GM12891 (cell line): ENCODE measurements at regions not wholly inside any gene's neighbourhood (a gene's known extent, or its start where the extent isn't known, plus 50 kb on each side); places are given as distances from the start of the nearest gene placed in this dataset.

Experiments used
- PAX5 ChIP-seq: IDR thresholded peaks from 2 replicates; pipeline ENCODE4 v1.6.1; 2011; ENCODE audit warnings: low read length, moderate library complexity, mild to moderate bottlenecking; ENCODE audit not compliant: insufficient read depth, severe bottlenecking
- POLR2A ChIP-seq: IDR thresholded peaks from 2 replicates; pipeline ENCODE4 v1.6.1; 2011; ENCODE audit warnings: low read depth, low read length, control low read depth
- POLR2AphosphoS5 ChIP-seq: IDR thresholded peaks from 2 replicates; pipeline ENCODE4 v1.6.1; 2011; ENCODE audit warnings: low read depth, low read length, control low read depth
- SPI1 ChIP-seq: IDR thresholded peaks from 2 replicates; pipeline ENCODE4 v1.6.1; 2011; ENCODE audit warnings: low read depth, low read length, control low read depth
- TAF1 ChIP-seq: IDR thresholded peaks from 2 replicates; pipeline ENCODE4 v1.6.1; 2011; ENCODE audit warnings: low read depth, low read length, control low read depth

DNA sequence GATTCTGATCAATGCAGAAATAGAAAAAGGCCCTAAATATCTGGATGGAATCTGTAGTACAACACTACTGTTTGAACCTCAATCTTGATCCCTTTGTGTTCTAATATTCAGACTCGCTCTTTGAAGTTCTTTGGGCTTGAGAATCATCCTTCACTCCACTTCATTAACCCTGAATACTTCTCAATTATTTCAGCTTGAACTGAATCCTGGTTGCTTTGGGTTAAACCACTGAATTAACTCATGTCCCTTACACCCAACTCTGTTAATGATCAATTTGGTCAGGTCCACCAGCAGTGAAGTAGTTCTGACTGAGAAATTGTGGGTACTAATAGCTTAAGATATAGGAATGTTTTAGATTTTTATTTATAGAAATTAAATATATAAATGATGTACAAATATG lies 1707.2 kb upstream of the ACO1 start:
- TF ChIP-seq POLR2A, result no peak
- no peak for TF ChIP-seq POLR2AphosphoS5
- TF ChIP-seq TAF1, result no peak
- no peak for TF ChIP-seq SPI1
- no peak for TF ChIP-seq PAX5
